ENCODE measurements at regions not wholly inside any gene's neighbourhood (a gene's known extent, or its start where the extent isn't known, plus 50 kb on each side); places are given as distances from the start of the nearest gene placed in this dataset.
A peak's percentile ranks its signal among the peaks of the same experiment; 100 is the strongest.

DNA sequence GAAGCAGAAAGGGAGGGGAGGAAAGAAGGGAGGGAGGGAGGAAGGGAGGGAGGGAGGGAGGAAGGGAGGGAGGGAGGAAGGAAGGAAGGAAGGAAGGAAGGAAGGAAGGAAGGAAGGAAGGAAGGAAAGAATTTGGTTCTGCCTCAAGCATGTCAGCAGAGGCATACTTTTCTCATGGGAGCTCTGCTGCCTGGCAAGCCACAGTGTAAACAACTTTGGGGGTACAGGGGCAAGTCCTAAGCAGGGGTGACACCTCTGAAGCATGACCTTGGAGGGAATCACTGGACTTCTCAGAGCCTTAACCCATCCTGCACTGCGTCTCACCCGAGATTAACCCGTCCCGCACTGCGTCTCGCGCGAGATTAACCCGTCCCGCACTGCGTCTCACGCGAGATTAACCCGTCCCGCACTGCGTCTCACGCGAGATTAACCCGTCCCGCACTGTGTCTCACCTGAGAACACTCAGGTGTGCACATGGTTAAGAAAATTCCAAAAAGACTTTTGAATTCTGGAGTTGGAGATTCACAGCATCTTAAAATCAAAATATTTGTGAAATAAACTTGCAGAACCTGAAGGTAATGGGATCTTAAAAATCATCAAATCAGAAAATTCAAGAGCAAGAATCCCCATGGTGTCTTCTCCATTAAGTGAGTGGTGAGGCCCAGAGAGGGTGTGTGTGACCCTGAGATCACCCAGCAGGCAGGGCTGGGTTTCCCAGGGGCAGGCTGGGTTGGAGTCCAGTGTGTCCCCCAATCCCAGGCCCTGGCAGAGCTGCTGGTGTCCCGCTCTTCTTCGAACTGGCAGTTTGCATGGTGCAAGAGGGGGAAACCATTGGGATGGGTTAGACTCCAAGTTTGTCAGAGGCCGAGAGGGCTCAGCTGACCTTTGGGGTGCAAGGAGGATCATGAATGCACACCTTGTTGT, 190.4 kb downstream of the MN1 start:
- TF ChIP-seq, protein P1, sequence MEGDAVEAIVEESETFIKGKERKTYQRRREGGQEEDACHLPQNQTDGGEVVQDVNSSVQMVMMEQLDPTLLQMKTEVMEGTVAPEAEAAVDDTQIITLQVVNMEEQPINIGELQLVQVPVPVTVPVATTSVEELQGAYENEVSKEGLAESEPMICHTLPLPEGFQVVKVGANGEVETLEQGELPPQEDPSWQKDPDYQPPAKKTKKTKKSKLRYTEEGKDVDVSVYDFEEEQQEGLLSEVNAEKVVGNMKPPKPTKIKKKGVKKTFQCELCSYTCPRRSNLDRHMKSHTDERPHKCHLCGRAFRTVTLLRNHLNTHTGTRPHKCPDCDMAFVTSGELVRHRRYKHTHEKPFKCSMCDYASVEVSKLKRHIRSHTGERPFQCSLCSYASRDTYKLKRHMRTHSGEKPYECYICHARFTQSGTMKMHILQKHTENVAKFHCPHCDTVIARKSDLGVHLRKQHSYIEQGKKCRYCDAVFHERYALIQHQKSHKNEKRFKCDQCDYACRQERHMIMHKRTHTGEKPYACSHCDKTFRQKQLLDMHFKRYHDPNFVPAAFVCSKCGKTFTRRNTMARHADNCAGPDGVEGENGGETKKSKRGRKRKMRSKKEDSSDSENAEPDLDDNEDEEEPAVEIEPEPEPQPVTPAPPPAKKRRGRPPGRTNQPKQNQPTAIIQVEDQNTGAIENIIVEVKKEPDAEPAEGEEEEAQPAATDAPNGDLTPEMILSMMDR (IDR thresholded peaks at IDR 0.05) = no peak
- no peak for TF ChIP-seq POLR2A (IDR thresholded peaks at IDR 0.05)
- no peak for DNase-seq
- Histone ChIP-seq H3K27me3 (peaks cover 0 to 6% of the 10 kb centered on the region in 2 donors), H3K27ac (no peak overlapping the region), H3K4me1 (no peaks in the 10 kb centered on the region), H3K4me3 (no peak overlapping the region), H3K9me3 (no peaks in the 10 kb centered on the region), H3K36me3 (no peaks in the 10 kb centered on the region)

DNA sequence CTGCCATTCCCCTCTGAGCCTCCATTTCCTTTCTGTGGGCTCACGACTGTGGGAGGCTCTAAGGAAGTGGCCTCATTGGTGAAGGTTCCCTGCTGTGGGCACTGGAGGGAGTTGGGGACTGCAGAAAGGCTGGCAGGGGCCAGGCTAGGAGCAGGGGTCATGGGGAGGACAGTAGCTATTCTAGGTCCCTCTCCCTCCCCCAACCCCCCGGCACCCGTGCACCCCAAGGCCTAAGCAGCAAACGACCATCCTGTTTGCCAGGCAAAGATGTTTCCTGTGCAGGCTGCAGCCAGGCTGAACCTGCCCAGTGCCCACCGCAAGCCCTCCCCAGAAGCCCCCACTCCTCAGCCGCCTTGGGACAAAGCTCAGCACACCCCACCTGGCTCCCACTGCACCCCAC, 189.4 kb downstream of the MN1 start:
- H3K4me3 ChIP-seq = no peak overlapping the region
- TF ChIP-seq, protein P1 (IDR thresholded peaks at IDR 0.05) = no peak
- no peak for TF ChIP-seq POLR2A (IDR thresholded peaks at IDR 0.05)
- H3K27ac ChIP-seq = no peak overlapping the region
- no peaks in the 10 kb centered on the region for H3K4me1 ChIP-seq
- no peak for DNase-seq
- H3K36me3 ChIP-seq = no peaks in the 10 kb centered on the region
- peaks cover 0 to 6% of the 10 kb centered on the region in 2 donors for H3K27me3 ChIP-seq
- H3K9me3 ChIP-seq = no peaks in the 10 kb centered on the region

DNA sequence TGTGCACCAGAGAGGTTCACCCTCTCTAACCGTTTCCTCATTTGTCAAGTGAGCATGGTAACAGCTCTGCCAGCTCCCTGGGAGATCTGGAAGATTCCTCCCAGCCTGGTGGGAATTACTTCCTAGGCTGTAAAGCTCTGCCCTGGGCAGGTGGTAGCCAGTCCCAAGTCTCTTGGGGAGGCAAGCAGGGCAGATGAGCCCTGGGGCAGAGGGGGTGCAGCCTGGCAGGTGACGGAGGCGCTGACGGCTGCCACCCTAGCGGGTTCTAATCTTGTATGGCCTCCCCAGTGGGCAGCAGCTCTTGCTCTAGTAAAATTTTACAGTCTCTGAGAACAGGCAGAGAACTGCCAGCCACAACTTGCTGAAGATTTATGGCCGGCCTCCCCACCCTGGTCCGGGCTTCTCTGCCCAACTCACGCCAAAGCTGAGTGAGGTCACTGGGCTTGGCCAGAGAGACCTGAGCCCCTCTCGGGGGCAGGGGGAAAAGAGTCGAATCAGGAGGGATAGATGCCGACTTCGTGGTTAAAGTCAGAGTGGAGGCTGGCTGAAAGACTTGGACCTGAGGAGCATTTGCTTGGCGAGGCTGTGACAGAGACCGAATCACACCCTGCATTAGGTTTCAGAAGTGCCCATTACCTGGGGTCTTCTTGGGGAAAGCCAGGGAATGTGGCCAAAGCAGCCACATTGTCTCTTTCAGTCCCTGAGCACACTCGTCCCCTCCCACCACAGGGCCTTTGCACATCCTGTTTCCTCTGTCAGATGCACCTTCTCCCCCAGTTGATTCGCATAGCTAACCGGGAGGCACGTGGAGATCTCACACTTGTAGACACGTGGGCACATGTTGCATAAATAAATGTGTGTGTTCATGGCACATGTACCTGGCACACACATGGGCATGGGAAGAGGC, 188.2 kb downstream of the MN1 start:
- Histone ChIP-seq H3K9me3 (no peaks in the 10 kb centered on the region), H3K4me1 (no peaks in the 10 kb centered on the region), H3K27me3 (peaks cover 0 to 6% of the 10 kb centered on the region in 2 donors), H3K4me3 (no peak overlapping the region), H3K36me3 (no peaks in the 10 kb centered on the region), H3K27ac (no peak overlapping the region)
- no peak for DNase-seq
- TF ChIP-seq, protein P1 (IDR thresholded peaks at IDR 0.05) = no peak
- no peak for TF ChIP-seq POLR2A (IDR thresholded peaks at IDR 0.05)

DNA sequence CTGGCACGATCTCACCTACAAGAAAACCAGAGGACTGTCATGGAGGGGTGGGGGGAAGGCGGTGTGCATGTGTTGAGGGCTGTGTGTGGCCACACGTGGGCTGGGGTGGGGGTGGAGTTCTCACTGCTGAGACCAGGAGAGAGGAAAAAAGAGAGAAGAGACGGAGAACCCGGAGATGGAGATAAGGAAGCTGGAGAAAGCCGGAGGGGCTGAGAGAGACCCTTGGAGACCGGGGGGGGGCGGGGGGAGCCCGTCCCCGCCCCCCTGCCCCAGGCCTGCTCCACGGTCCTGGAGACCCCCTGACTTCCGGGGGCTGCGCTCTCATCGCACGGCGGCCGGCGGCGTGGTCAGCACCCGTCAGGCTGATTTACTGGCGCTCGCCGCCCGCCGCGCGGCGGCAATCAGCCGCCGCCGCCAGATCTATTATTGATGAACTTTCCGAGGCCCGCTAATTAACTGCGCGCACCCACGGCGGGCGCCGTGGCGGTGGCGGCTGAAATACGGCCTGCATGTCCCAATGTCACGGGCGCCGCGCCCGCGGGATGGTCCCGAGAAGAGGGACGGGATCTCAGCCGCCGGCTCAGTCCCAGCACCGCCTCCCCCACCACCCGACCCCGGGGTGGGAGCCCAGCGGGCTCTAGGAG, 187.4 kb downstream of the MN1 start:
- no peak for TF ChIP-seq POLR2A (IDR thresholded peaks at IDR 0.05)
- TF ChIP-seq, protein P1 (IDR thresholded peaks at IDR 0.05) = no peak
- H3K4me1 ChIP-seq = no peaks in the 10 kb centered on the region
- H3K36me3 ChIP-seq = no peaks in the 10 kb centered on the region
- no peak for DNase-seq
- H3K9me3 ChIP-seq = no peaks in the 10 kb centered on the region
- no peak overlapping the region for H3K27ac ChIP-seq
- peak overlapping the region in 1 of 4 donors; percentile 37 for H3K4me3 ChIP-seq
- peaks cover 0 to 6% of the 10 kb centered on the region in 2 donors for H3K27me3 ChIP-seq

DNA sequence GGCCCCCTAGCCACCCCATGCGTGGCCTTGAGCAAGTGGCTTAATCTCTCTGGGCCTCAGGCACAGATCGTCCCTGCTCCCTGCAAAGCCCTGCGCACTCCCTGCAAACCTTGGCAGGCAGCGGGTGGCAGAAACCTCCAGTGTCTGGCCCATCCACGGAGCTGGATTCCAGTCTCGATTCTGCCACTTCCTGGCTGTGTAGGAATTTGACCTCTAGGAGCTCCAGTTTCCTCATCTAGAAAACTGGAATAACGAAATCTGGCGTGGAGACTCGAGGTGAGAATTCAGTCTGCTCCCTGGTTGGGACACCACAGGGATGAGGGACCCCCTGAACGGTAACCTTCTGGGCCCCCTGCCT, 186.9 kb downstream of the MN1 start:
- no peak overlapping the region for H3K27ac ChIP-seq
- H3K36me3 ChIP-seq = no peaks in the 10 kb centered on the region
- no peak for DNase-seq
- TF ChIP-seq, protein P1 (IDR thresholded peaks at IDR 0.05) = no peak
- no peak for TF ChIP-seq POLR2A (IDR thresholded peaks at IDR 0.05)
- H3K9me3 ChIP-seq = no peaks in the 10 kb centered on the region
- peak overlapping the region in 1 of 4 donors; percentile 37 for H3K4me3 ChIP-seq
- peaks cover 0 to 6% of the 10 kb centered on the region in 2 donors for H3K27me3 ChIP-seq
- H3K4me1 ChIP-seq = no peaks in the 10 kb centered on the region

Measured in Peyer's patch (tissue), 4 donors.